Medulla oblongata (tissue), 1 donor: ENCODE measurements at regions not wholly inside any gene's neighbourhood (a gene's known extent, or its start where the extent isn't known, plus 50 kb on each side); places are given as distances from the start of the nearest gene placed in this dataset.
"Not testable (repeated sequence)": the region's sequence is repeated elsewhere in the genome, so short reads cannot be mapped to it uniquely, and the experiment has no call there.

Experiments
- DNase-seq: peaks from one replicate; pipeline ENCODE4 v3.0.0-alpha.2; 2015; ENCODE audit errors: extremely low spot score

GRCh38 chr9:75754080-75754479, 136.4 kb upstream of the PCSK5 start:
- no peak for DNase-seq

- no peak for DNase-seq
Observed at GRCh38 chr9:75775166-75775565, 115.3 kb upstream of the PCSK5 start.

DNA sequence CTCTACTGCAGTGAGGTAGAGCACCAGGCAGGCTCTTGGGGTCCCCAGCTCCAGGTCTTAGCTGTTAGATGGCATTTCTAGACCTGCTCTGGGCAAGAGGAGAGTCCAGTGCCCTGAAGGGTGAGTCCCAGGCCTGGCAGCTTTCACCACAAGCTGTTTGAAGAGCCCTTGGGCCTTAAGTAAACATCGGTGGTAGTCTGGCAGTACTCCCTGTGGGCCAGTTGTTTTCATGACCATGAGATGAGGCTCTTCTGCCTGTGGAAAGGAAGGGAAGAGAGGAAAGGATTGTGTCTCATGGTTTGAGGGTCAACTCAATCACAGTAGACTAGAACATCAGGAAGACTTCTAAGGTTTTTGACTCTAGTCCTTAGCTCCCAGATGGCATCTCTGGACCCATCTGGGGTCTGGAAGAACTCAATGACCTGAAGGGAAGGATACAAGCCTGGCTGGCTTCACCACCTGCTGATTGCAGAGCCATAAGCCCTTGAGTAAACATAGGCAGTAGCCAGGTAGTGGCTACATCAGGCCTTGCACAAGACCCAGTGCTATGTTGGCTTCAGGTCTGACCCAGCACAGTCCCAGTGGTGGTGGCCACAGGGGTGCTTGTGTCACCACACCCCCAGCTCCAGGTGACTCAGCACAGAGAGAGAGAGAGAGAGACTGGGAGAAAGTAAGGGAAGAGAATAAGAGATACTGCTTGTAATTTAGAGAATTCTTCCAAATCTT, 114.3 kb upstream of the PCSK5 start:
- DNase-seq: no peak

DNA sequence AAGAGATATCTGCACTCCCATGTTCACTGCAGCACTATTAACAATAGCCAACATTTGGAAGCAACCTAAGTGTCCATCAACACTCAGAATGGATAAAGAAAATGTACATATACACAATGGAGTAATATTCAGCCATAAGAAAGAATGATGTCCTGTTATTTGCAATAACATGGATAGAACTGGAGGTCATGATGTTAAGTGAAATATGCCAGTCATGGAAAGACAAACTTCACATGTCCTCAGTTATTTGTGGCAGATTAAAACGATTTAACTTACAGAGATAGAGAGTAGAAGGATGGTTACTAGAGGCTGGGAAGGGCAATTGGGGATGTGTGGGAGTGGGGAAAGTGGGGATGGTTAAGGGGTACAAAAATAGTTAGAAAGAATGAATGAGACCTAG, 110.3 kb upstream of the PCSK5 start:
- DNase-seq: no peak

- DNase-seq: no peak
Observed at GRCh38 chr9:75788006-75788634, 102.4 kb upstream of the PCSK5 start.

DNA sequence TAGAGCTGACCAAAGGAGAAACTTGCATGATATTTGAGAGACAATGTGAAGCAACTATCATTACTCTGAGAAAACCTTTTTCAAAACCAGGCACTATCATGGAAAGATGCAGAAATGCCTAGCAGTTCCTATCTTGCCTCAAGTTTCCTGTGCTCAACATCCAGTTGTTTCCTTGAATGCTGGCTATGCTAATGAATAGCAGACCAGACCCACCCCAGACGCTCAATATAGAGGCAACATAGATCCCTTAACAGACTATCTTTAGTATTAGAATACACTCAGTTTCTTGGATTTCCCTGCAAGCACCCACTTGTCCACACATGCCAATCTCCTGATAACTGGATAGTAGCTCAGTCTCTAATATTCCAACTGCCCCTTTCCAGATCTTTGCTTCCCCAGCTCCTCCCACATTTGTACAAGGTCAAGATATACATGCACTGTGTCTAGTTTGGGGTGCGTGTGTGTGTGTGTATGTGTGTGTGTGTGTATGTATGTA, 93.3 kb upstream of the PCSK5 start:
- no peak for DNase-seq

DNA sequence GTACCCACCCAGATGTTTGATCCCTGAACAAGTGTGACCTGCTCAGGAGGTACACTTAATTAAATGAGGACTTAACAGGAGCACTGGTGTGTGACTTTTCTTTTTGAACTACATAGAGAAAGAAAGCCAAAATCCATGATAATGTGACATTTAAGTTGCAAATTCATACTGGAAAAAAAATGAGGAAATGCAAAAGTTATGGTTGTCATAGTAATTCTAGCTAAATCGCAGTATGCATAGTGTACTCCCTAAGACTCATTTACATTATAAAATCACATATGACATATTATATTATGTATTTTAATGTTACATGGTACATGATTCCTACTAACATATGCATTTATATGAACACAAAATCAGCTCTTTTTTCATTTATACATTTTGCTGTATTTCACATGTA, 92.0 kb upstream of the PCSK5 start:
- DNase-seq: no peak

- no peak for DNase-seq
Observed at GRCh38 chr9:75803130-75803529, 87.3 kb upstream of the PCSK5 start.

GRCh38 chr9:75810063-75810462, 80.4 kb upstream of the PCSK5 start:
- DNase-seq: peak; percentile 10

DNA sequence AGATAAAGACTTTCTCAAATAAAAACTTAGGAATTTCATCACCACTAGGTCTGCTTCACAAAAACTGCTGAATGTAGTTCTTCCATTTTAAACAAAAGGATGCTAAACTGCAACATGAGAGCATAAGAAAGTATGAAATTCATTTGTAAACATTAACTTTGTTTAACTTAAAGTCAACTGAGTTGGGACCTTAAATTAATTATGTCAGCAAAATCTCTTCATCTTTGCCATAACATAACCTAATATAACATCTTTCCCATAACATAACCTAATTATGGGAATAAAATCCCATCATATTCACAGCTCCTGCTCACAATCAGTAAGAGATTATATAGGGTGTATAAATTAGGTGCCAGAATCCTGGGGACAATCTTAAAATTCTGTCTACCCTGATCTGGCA, 78.8 kb upstream of the PCSK5 start:
- DNase-seq: no peak

GRCh38 chr9:75812141-75812540, 78.3 kb upstream of the PCSK5 start:
- no peak for DNase-seq

DNA sequence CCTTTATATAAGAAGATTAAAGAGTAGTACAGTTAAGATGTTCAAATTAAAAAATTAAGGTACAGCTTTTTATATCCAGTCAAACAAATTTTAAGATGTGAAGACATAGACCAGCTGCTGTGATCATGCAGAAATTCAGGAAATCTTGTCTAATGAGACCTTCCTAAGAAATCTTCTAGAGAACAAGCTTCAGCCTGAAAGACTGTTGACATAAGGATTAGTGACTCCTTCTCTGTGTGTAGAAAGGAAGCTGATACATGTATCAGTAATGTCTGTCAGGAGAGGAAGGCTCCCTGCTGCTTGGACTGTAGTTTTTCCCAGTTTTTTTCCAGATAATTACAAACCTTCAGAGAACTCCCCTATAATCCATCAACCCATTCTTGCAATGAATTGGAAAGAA, 75.8 kb upstream of the PCSK5 start:
- DNase-seq: no peak

GRCh38 chr9:75820471-75821115, 69.9 kb upstream of the PCSK5 start:
- not testable (repeated sequence) for DNase-seq

- DNase-seq: no peak
Observed at GRCh38 chr9:75823151-75823550, 67.3 kb upstream of the PCSK5 start.

- DNase-seq: no peak
Observed at GRCh38 chr9:75824816-75825568, 65.5 kb upstream of the PCSK5 start.

DNA sequence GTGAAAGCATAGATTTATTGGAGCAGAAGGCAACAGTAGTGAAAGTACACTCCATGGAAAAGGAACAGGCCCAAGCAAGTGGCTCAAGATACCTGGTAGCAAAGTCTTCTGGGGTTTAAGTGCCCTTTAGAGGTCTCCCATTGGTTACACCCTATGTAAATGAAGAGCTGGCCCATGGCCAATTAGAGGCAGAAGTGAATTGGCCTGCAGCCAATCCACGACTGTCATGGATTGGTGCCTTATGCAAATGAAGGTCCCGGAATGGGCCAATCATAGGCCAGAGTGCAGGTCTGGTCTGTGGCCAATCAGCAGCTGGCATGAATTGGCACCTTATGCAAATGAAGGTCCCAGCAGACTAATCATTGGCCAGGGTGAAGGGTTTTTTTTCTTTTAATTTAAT, 64.2 kb upstream of the PCSK5 start:
- no peak for DNase-seq

GRCh38 chr9:75830303-75830702, 60.2 kb upstream of the PCSK5 start:
- DNase-seq: no peak

GRCh38 chr9:75833778-75834177, 56.7 kb upstream of the PCSK5 start:
- DNase-seq: no peak

- no peak for DNase-seq
Observed at GRCh38 chr9:75834878-75835277, 55.6 kb upstream of the PCSK5 start.
